HG03460 (cell line): ENCODE measurements at regions not wholly inside any gene's neighbourhood (a gene's known extent, or its start where the extent isn't known, plus 50 kb on each side); places are given as distances from the start of the nearest gene placed in this dataset.
"Not testable (repeated sequence)": the region's sequence is repeated elsewhere in the genome, so short reads cannot be mapped to it uniquely, and the experiment has no call there.

ENCODE experiments used
- ATAC-seq: cut with Tn5 transposase; IDR thresholded peaks from one replicate; pipeline ENCODE4 v1.9.1; 2021; ENCODE audit not compliant: unreplicated experiment

DNA sequence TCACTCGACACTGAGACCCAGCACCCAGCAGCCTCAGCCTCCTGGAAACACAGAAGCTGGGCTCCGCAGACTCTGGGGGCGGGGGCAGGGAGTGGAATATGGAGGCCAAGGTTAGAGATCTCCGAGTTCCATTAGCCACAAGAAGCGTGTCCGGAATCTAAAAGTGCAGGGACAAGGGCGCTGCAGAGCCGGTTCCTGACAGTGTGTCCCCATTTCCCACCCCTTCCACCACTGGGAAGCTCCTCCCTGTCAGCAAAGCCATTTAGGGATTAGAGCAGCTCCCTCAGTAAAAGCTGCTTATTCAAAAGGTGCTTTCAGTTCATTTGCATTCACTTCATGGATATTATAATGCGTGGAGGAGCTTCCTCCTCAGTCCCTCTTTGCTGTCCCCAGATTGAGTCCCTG is 74.1 kb upstream of the HSPA9 start:
- ATAC-seq: no peak

GRCh38 chr5:138648841-138649240 is 73.6 kb upstream of the HSPA9 start:
- ATAC-seq: no peak

DNA sequence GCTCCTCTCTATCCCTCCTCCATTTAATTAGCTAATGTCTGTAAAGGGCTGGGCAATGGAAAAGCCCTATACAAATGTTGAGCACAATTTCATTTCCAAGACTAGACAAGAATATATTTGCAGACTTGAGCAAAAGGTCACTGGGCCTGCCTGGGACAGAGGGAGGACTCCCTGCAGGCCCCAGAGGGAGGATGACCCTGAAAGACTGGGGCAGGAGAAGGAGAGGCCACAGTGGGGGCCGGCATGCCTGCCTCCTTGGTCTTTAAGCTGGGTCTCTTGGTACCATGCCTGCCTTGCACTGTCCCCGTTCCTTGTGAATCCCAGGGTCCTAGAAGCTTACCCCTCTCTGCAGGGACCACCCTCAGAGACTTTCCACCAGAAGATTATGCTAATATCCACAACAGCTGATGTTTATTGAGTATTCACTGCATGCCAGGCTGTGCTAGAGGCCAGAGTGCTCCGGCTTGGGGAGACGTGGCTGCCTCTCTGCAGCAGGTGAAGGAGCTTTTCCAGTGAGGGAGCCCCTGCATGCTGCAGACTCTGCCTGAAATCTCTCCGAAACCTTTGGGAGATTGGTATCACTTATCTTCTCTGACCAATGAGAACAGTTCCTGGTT is 72.7 kb upstream of the HSPA9 start:
- no peak for ATAC-seq

DNA sequence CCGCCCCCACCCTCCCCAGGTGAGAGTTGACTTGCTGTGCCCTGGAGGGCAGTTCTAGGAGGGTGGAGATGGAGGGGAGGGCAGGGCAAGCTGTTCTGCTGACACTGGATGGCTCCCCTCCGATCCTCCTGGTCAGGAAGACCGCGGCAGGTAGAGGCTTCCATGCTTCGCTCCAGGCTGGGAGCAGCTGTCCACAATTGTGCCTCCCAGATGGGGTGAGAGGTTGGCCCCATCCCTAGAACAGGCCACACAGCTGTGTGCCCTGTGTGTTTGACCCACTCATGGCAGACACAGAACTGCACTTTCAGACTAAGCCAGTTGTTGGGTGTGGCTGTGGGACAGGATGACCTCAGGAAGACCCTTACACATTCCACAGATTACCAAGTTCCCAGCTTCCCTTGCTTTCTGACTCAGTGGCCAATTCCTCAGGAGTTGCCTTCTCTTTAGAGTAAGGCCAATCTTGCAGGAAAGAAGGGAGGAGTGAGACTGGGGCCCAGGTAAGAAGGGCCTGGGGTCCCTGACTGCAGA is 72.1 kb upstream of the HSPA9 start:
- ATAC-seq: no peak

- no peak for ATAC-seq
Observed at GRCh38 chr5:138646671-138647070, 71.5 kb upstream of the HSPA9 start.

DNA sequence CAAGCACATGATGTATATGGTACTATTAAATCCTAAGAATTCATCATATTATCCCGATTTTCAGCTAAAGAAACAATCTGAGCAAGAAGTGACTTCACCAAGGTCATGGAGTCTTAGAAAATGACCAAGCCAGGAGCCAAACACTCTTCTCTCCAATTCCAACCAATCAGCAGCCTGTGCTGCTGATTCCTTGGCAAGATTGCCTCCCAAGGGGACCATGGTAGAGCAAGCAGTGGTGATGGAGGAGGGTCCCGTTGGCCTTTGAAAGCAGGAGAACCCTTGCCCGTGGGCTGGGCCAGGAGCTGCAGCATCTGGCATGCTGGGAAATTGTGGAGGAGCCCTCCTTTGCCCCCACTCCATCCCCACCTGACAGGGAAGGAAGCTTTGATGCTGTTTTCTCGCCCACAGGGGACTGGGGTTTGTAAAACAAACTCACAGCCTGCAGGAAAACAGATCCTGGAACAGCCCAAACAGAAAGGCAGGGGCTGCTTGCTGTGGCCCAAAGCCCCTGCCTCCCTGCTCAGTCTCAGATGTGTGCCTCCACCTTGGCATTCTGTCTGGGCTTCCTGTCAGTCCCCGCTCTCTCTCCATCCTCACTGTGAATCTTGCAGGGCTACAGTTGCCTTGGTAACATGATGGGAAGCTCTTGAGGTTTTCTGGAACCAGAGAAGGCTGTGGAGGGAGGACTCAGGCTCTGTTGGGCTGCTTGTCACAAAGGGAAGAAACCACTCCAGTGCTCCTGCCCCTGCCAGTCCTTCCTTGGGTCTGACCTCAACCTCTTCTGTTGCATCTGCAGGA is 70.8 kb upstream of the HSPA9 start:
- ATAC-seq: no peak

DNA sequence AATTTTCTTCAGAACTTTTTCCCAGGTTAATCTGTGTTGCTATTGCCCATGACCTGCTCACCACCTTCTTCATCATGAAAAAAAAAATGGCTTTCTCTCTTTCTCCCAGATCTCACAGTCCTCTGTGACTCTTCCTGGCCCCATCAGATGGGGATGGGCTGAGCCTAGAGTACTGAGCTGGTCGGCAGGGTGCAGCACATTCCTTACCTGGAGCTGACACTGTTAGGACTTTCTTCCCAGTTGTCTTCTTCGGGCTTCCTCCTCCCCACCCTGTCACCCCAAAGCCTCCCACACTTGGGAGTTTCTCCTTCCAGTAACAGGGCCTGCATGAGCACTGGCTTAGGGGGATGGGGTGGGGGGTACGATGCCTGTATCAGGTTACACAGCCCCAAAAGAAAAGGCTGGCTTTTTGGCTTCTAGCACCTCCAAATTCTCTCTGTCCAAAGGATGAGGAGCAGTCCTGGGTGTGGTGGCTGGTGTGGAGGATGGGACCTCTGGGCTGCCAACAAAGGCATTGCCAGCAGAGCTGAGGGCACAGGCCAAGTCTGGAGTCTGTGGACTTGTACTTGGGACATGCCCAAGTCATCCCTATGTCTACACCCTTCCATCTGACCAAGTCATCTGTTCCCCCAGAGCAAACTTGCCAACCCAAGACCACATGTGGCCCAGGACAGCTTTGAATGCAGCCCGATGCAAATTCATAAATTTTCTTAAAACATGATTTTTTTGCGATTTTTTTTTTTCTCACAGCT is 68.0 kb upstream of the HSPA9 start:
- ATAC-seq: no peak

DNA sequence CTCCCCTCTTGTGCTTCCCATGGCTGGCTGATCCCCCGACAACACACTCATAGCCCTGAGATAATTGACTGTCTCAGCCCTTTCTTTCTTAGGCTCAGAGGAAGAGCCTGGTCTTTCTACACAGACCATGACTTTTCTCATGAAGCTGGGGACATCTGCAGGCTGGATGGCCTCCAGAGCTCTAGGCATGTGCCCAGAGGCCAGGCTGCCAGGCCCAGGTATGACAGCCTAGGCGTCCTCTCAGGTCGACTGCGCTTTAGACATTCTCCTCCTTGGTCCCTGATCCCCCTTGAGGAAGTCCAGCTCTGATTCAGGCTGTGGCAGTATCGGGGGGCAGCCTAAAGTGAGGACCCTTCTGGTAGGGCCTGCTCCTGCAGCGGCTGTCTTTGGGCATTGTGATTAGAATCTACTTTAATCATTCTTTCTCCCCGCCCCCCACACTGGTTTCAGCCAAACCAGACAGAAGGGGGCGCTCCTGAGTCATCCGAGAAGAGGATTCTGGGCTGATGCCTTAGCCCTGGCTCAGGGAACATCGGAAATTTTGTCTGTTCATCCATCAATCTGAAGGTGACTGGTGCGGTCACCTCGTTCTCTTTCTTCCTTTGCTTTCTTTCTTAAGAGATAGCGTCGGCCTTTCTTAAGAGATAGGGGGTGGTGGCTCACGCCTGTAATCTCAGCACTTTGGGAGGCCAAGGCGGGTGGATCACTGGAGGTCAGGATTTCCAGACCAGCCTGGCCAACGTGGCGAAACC is 66.5 kb upstream of the HSPA9 start:
- no peak for ATAC-seq

GRCh38 chr5:138640646-138641254 is 65.5 kb upstream of the HSPA9 start:
- no peak for ATAC-seq

- ATAC-seq: no peak
Observed at GRCh38 chr5:138640138-138640537, 64.9 kb upstream of the HSPA9 start.

DNA sequence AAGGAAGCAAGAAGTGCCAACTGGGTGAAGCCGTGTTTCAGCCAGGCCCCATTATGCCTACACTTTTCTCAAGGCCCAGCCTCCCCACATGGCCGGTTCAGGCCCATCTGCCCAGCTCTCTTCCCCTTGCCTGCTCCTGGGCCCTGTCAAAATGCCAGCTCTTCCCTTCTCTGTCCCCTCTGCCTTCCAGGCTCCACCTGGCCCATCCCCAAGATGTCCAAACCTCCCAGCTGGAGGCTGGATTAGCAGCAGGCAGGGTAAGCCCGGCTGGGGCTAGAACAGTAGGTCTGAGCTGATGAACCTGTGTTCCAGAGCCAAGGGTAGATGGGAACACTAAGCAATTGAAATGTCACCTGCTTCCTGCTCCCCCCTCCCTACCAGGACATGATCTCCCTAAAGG is 64.1 kb upstream of the HSPA9 start:
- no peak for ATAC-seq

DNA sequence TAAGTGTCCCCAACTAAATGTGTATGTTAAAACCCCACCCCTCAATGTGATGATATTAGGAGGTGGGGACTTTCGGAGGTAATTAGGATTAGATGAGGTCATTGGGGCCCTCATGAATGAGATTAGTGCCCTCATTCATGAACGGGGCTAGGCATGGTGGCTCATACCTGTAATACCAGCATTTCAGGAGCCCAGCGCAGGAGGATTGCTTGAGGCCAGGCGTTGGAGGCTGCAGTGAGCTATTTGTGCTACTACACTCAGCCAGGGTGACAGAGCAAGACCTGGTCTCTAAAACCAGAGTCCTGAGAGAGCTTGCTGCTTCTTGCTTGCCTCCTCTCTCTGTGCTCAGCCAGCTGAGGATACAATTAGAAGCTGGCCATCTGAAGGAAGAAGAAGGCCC is 62.1 kb upstream of the HSPA9 start:
- ATAC-seq: no peak

GRCh38 chr5:138636398-138636944 is 61.3 kb upstream of the HSPA9 start:
- ATAC-seq: no peak

GRCh38 chr5:138635708-138636107 is 60.5 kb upstream of the HSPA9 start:
- no peak for ATAC-seq

DNA sequence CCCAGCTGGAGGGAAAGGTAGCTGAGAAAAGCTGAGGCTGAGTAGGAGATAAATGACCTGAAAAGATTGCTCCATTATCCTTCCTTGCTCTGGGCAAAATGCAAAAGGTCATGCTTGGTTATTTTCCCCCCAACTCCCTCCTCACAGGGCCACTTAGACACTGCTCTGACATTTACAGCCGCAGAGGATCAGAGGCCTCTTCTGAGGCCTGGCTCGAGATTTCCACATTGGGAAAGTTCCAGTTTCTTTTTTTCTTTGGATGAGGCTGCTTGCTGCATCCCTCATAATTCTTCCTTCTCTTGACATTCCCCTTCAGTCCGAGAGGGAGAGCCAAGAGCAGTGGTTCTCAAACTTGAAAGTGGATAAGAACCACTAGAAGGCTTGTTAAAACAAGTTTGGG is 60.1 kb upstream of the HSPA9 start:
- ATAC-seq: no peak

DNA sequence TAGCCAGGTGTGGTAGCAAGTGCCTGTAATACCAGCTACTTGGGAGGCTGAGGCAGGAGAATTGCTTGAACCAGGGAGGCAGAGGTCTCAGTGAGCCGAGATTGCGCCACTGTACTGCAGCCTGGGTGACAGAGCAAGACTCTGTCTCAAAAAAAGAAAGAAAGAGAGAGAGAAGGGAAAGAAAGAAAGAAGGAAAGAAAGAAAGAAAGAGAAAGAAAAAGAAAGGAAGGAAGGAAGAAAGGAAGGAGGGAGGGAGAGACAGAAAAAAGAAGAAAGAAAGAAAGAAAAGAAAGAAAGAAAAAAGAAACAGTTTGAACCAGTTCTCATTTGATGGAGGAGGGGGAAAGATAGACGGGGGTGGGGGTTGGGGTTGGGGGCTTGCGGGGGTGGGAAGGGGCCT is 59.6 kb upstream of the HSPA9 start:
- ATAC-seq: not testable (repeated sequence)

DNA sequence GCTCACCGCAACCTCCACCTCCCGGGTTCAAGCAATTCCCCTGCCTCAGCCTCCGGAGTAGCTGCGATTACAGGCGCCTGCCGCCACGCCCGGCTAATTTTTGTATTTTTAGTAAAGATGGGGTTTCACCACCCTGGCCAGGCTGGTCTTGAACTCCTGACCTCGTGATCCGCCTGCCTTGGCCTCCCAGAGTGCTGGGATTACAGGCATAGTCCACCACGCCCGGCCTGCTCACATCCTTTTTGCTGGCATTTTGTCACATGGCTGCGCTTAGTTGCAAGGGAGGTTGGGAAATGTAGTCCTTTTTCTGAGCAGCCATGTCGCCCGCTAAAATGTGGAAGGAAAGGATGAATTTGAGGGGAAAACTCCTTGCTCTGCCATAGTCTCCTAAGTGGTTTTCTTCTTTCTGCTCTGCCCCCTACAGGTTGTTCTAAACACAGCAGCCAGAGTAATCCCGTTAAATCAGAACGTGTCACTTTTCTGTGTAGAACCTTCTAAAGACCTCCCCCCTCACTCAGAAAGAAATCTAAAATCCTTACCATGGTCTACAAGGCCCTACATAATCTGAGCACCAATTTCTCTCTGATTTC is 57.8 kb upstream of the HSPA9 start:
- ATAC-seq: no peak

DNA sequence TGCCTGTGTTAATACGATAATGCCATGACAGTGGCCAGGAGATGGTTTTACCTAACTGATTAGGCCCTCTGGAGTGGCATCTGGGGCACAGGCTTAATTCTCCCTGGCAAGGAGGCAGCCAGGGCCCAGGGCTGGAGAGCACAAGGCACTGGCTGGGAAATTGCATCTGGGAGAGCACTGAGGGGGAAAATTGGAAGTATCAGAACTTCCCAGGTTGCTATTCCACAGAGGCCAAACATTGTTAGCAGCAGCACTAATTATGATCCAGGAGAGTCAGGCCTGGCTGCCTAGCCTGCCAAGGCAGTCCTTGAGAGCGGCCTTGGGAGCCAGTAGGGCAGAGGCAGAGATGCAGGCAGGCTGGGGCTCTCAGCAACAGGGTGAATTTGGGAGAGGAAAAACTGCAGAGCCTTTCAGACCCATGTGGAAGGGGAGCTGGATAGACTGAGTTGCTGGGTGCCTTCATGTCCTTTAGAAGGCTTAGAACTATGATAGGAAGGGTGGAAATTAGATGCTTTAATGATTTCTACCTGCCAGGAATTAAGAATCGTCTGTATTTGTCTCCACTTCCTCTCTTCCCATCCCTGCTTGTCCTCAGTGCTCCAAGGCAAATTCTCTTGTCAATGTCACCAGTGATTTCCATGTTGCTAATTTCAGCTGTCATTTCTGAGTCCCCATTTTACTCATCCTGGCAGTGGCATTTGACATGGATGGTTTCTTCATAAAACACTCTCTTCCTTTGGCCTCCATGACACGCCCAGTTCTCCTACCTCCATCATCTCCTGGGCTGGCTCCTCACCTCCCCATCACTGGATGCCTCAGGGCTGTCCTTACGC is 56.1 kb upstream of the HSPA9 start:
- no peak for ATAC-seq

- ATAC-seq: no peak
Observed at GRCh38 chr5:138629392-138629791, 54.2 kb upstream of the HSPA9 start.
